C4-2B (cell line): ENCODE measurements at regions not wholly inside any gene's neighbourhood (a gene's known extent, or its start where the extent isn't known, plus 50 kb on each side); places are given as distances from the start of the nearest gene placed in this dataset.

Experiments used
- H3K27ac ChIP-seq: fragments of 450-650 bp; 2 replicates; pipeline ENCODE4 v1.5.1; 2017
- ZFX ChIP-seq: fragments of 450-650 bp; IDR thresholded peaks from 2 replicates; pipeline ENCODE4 v1.6.1; 2017
- TF ChIP-seq, protein P1 (sequence below): fragments of 450-650 bp; conservative IDR thresholded peaks from 2 replicates; pipeline ENCODE4 v1.5.1; 2017; ENCODE audit warnings: mild to moderate bottlenecking

DNA sequence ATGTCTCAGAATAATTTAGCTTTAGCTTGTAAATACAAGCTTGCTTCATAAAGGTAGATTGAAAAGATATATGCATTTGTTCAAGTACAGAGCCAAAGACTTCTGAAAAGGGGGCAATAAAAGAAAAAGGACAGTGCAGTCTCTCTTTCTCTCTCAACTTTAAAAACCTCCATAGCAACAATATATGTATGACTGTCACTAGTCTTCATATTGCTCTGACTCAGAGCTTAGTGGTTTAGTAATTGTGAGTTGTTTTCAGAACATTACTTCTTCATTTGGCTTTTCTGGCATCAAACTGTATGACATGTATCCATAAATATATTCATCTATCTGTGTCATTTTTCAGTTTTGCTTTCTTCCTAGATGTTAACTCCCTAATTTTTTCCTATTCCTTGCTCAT is 194.6 kb upstream of the KIF2A start:
- no peak for TF ChIP-seq ZFX
- TF ChIP-seq, protein P1, sequence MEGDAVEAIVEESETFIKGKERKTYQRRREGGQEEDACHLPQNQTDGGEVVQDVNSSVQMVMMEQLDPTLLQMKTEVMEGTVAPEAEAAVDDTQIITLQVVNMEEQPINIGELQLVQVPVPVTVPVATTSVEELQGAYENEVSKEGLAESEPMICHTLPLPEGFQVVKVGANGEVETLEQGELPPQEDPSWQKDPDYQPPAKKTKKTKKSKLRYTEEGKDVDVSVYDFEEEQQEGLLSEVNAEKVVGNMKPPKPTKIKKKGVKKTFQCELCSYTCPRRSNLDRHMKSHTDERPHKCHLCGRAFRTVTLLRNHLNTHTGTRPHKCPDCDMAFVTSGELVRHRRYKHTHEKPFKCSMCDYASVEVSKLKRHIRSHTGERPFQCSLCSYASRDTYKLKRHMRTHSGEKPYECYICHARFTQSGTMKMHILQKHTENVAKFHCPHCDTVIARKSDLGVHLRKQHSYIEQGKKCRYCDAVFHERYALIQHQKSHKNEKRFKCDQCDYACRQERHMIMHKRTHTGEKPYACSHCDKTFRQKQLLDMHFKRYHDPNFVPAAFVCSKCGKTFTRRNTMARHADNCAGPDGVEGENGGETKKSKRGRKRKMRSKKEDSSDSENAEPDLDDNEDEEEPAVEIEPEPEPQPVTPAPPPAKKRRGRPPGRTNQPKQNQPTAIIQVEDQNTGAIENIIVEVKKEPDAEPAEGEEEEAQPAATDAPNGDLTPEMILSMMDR = no peak
- H3K27ac ChIP-seq = no peak overlapping the region

DNA sequence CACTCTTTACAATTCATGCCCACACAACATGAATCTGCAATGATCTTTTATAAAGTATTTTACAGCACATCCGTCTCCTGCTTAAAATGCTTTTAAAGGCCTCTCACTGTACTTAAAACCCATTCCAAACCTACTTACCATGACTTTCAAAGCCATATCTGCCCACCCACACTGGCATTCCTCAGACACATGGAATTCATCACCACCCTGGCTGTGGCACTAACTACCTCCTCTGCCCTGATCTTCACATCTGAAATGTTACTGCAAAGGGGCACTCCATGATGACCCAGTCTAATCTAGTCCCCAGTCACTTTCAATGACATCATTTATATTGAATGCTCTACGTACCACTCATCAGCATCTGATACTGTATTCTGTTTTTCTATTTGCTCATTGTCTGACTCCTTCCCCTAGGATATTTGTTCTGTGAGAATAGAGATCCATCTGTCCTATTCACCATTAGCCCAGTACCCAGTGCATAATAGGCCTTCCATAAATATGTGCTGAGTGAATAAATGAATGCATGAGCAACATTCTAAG is 193.2 kb upstream of the KIF2A start:
- no peak overlapping the region for H3K27ac ChIP-seq
- TF ChIP-seq, protein P1 = no peak
- no peak for TF ChIP-seq ZFX

DNA sequence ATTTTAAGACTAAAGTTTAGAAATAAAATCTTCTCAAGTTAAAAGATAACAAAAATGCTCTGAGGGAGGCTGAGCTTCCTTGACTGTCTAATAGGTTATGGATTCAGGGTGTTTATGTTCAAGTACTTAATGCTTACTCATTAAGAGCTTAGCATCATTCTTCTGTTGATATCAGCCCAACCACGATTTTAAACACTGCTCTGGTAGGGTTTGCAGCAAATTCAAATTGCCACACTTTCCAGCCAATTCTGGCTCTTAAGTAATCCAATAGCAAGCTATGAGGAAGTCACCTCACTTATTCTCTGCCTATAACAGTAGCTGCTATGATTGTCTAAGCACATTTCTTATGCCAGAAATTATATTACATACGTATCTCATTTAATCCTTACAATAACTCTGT is 191.0 kb upstream of the KIF2A start:
- TF ChIP-seq, protein P1 = no peak
- no peak for TF ChIP-seq ZFX

DNA sequence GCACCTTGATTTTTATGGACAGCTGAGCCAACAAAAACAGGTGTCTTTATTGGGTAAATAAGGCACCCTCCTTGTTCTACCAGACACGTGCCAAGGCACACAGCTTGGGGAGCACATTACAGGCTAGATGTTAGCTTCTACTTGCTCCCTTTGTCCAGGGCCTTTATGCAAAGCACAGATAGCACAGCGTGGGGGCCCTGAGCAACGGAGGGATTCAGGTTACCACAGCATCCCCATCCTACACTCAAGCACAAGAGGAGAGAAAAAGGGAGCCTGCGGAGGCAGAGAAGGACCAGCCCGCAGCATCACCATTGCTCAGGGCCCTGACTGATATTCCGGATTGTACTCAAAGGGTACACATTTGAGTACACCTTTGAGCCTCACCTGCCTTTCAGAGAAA is 181.7 kb upstream of the KIF2A start:
- no peak overlapping the region for H3K27ac ChIP-seq
- TF ChIP-seq, protein P1 = no peak

More for the DNA sequence above, 191.0 kb upstream of the KIF2A start:
- no peak overlapping the region for H3K27ac ChIP-seq

DNA sequence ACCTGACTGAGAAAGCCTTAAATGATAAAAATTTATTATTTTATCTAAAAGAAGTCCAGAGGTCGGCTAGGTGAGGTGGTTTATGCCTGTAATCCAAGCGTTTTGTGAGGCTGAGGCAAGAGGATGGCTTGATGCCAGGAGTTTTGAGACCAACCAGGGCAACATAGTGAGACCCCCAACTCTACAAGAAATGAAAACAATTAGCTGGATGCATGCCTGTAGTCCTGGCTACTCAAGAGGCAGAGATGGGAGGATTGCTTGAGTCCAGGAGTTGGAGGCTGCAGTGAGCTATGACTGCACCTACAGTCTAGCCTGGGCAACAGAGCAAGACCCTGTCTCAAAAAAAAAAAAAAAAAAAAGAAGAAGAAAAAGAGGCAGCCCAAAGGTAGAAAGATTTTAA is 179.9 kb upstream of the KIF2A start:
- TF ChIP-seq, protein P1 = no peak
- no peak for TF ChIP-seq ZFX
- H3K27ac ChIP-seq = no peak overlapping the region

DNA sequence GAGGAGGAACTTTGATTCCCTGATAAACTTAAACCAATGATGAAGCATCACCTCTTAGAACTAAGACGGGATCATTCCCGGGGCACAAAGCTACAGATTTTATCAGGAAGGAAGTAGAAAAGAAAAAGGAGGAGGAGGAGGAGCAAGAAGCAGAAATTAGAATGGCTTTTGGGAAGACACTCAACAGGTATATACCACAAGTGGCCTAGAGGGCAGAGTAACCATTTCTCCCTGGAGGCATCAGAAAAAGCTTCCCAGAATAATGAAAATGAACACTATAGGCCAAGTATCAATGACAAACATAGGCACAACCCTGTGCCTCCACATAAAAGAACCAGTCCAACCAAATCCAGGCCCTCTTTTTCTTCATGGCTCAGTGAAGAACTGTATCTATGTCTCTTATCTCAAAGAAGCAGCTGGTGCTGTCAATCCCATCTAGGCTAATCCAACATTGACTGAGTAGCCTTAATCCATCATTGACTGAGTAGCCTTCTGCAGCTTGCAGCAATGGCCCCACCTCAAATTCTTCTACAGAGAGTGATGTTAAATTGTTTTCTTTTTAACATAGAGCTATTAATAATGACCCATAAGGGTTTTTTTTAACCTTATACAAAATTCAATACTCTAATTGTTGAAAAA is 178.8 kb upstream of the KIF2A start:
- TF ChIP-seq, protein P1 = no peak
- TF ChIP-seq ZFX = no peak
- no peak overlapping the region for H3K27ac ChIP-seq

DNA sequence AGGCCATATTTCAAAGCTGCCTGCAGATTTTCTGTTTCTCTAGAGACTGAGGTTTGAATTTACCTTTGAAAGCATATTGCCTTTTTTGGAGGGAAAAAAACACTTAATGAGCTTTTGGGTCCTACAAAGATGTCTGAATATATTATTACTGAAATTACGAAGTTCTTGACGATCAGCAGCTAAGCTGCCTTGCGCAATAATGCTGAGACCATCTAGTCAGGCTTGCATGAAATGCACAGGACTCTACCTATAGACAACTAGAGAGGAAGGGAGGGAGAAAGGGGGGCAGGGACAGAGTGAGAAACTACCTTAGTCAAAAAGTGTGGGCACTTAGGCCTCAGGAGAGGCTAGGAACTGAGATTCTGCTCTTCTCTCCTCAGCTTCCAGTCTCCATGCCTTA is 175.9 kb upstream of the KIF2A start:
- TF ChIP-seq, protein P1 = no peak
- TF ChIP-seq ZFX = no peak
- no peak overlapping the region; the same call in 1 of the 2 replicates for H3K27ac ChIP-seq
